Small intestine (tissue), 7 donors: ENCODE measurements at regions not wholly inside any gene's neighbourhood (a gene's known extent, or its start where the extent isn't known, plus 50 kb on each side); places are given as distances from the start of the nearest gene placed in this dataset.
A peak's percentile ranks its signal among the peaks of the same experiment; 100 is the strongest.

Experiments
- DNase-seq, 2 donors: peaks; one replicate each; pipeline versions ENCODE4 v3.0.0 to v3.0.0-alpha.2; 2013
- FAIRE-seq: peaks from 2 replicates; lab custom pipeline; 2012; peaks lifted over from hg19 to GRCh38; lab: Jason Lieb, UNC
- H3K27ac ChIP-seq, 3 donors: one replicate each; pipeline ENCODE4 v1.5.1; 2013; ENCODE audit warnings: low read length in 2 of 3, mild to moderate bottlenecking in 2 of 3, control low read depth in 1 of 3, inconsistent platforms in 1 of 3, low read depth in 1 of 3, moderate library complexity in 1 of 3
- H3K27me3 ChIP-seq, 3 donors: one replicate each; pipeline ENCODE4 v1.6.1; 2013; ENCODE audit warnings: low read length in 3 of 3, inconsistent platforms in 1 of 3; ENCODE audit not compliant: control insufficient read depth in 3 of 3, insufficient read depth in 3 of 3
- H3K36me3 ChIP-seq, 3 donors: one replicate each; pipeline ENCODE4 v1.6.1; 2013; ENCODE audit warnings: low read length in 3 of 3, inconsistent platforms in 1 of 3, low read depth in 1 of 3, mild to moderate bottlenecking in 1 of 3, moderate library complexity in 1 of 3; ENCODE audit not compliant: control insufficient read depth in 3 of 3, insufficient read depth in 2 of 3
- H3K4me1 ChIP-seq, 3 donors: one replicate each; pipeline ENCODE4 v1.6.1; 2013; ENCODE audit warnings: low read length in 2 of 3, inconsistent platforms in 1 of 3, low read depth in 1 of 3, mild to moderate bottlenecking in 1 of 3, moderate library complexity in 1 of 3; ENCODE audit not compliant: control insufficient read depth in 3 of 3, insufficient read depth in 2 of 3
- H3K4me3 ChIP-seq, 3 donors: one replicate each; pipeline ENCODE4 v1.5.1; 2013; ENCODE audit warnings: low read length in 3 of 3, control low read depth in 1 of 3, inconsistent platforms in 1 of 3, low read depth in 1 of 3, mild to moderate bottlenecking in 1 of 3, moderate library complexity in 1 of 3
- H3K9me3 ChIP-seq, 2 donors: one replicate each; pipeline ENCODE4 v1.6.1; 2013; ENCODE audit warnings: low read depth in 1 of 2, low read length in 1 of 2; ENCODE audit not compliant: control insufficient read depth in 2 of 2, insufficient read depth in 1 of 2
- WGBS, 3 donors: extraction: QIAGEN DNeasy Blood & Tissue Kit; methylation state at CpG; one replicate each; pipeline ENCODE4 v1.1.7; 2013; 5-methylcytosine and 5-hydroxymethylcytosine counted together
- donor health status: healthy with polysubstance abuse.
- donor health status: control.
- donor health status: control.
- donor health status: Bipolar disorder and iron deficiency.
- donor health status: healthy.

DNA sequence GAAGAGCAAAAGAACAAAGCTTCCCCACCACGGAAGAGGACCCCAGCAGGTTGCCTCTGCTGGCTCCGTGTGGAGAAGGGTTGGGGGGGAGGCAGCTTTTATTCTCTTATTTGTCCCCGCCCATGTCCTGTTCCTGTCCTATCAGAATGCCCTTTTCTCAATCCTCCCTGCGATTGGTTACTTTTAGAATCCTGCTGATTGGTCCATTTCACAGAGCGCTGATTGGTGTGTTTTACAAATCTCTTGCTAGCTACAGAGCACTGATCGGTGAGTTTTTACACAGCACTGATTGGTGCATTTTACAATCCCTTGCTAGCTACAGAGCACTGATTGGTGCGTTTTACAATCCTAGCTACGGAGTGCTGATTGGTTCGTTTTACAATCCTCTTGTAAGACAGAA lies 100.6 kb upstream of the KLF13 start:
- Histone ChIP-seq H3K9me3 (no peaks in the 10 kb centered on the region), H3K27ac (no peak overlapping the region), H3K36me3 (no peaks in the 10 kb centered on the region), H3K4me1 (peaks cover 3 to 19% (median 7%) of the 10 kb centered on the region in 3 donors), H3K4me3 (no peak overlapping the region), H3K27me3 (no peaks in the 10 kb centered on the region)
- DNase-seq (no peak), FAIRE-seq (no peak)
- WGBS, 3 donors: 94 to 98% (median 97%) methylated on average over 8 to 9 of the region's 9 CpGs

DNA sequence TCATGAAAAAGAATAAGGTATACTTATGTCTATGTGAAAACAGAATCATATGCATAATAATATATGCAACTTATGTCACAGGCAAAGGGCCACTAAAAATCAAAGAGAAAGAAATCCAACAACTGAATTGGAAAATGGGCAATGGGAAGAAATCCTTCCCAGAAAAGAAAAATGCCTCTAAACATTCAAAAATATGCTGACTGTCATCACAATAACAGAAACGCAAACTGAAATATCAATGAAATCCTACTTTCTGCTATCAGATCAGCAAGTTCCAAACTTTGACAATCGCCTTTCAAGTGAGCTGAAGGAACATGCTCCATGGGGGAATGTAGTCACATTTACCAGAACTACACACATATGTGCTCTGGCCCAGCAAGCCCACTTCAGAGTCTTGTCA lies 99.4 kb upstream of the KLF13 start:
- 69 to 81% (median 72%) methylated on average over 2 of the region's 2 CpGs for WGBS, 3 donors
- Histone ChIP-seq H3K4me3 (no peak overlapping the region), H3K36me3 (no peaks in the 10 kb centered on the region), H3K4me1 (peaks cover 3 to 13% (median 6%) of the 10 kb centered on the region in 3 donors), H3K27me3 (no peaks in the 10 kb centered on the region), H3K9me3 (no peaks in the 10 kb centered on the region), H3K27ac (no peak overlapping the region)
- FAIRE-seq (no peak), DNase-seq (no peak)

- FAIRE-seq (no peak), DNase-seq (no peak)
- WGBS, 3 donors: 67 to 80% (median 72%) methylated on average over 7 of the region's 7 CpGs
- no peak overlapping the region for H3K4me3 ChIP-seq
- no peak overlapping the region for H3K27ac ChIP-seq
- peaks cover 0 to 6% (median 3%) of the 10 kb centered on the region in 3 donors for H3K4me1 ChIP-seq
- H3K36me3 ChIP-seq: no peaks in the 10 kb centered on the region
- H3K27me3 ChIP-seq: no peaks in the 10 kb centered on the region
- no peaks in the 10 kb centered on the region for H3K9me3 ChIP-seq
Measured at GRCh38 chr15:31228011-31228484, 98.6 kb upstream of the KLF13 start.

DNA sequence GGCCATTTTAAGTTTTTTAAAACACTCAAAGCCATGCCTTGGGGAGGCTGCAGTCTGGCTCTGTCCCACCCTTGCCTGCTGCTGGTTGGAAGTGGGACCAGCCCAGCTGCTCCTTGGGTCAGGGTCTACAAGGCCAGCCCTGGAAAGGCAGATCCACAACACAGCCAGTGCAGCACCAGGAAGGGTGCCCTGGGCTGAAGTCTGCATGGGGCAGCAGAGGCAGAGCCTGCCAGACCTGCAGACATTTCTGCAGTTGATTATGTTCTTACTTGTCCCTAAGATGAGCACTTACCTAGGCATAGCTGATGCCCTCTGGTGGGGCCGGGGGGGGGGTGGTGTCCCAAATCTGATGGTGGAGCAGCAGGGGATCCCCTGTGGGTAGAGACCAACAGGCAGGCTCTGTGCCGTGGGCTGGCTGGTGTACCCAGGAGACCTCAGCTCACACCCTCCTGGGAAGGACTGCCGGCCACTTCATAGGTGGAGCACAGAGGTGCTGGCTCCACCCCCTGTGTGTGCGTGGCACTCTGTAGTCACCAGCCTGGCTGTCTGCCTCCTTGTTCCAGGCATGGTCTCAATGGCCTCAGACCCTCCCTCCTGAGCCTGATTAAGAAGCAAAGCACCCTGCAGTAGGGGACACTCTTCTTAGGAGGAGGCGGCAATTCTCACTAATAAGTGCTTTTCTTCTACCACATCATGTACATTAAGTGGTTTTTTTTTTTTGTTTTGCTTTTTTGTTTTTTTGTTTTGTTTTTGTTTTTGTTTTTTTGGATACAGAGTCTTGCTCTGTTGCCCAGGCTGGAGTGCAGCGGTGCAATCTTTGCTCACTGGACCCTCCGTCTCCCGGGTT lies 97.4 kb upstream of the KLF13 start:
- no peaks in the 10 kb centered on the region for H3K4me1 ChIP-seq
- FAIRE-seq: no peak
- DNase-seq: peak; percentile 70 to 79
- no peak overlapping the region for H3K4me3 ChIP-seq
- H3K27me3 ChIP-seq: no peaks in the 10 kb centered on the region
- WGBS, 3 donors: 43 to 66% (median 63%) methylated on average over 8 of the region's 8 CpGs
- H3K9me3 ChIP-seq: no peaks in the 10 kb centered on the region
- H3K27ac ChIP-seq: peak overlapping the region in 1 of 3 donors; percentile 69
- no peaks in the 10 kb centered on the region for H3K36me3 ChIP-seq

GRCh38 chr15:31230630-31231485 lies 95.8 kb upstream of the KLF13 start:
- FAIRE-seq (no peak), DNase-seq (no peak)
- Histone ChIP-seq H3K4me1 (peaks cover 0 to 5% (median 0%) of the 10 kb centered on the region in 3 donors), H3K4me3 (no peak overlapping the region), H3K27me3 (no peaks in the 10 kb centered on the region), H3K9me3 (no peaks in the 10 kb centered on the region), H3K27ac (no peak overlapping the region), H3K36me3 (no peaks in the 10 kb centered on the region)
- 85 to 89% (median 88%) methylated on average over 6 of the region's 6 CpGs for WGBS, 3 donors

GRCh38 chr15:31234815-31235214 lies 91.8 kb upstream of the KLF13 start:
- 75 to 86% (median 76%) methylated on average over 5 of the region's 5 CpGs for WGBS, 3 donors
- no peak overlapping the region for H3K27ac ChIP-seq
- no peaks in the 10 kb centered on the region for H3K36me3 ChIP-seq
- H3K27me3 ChIP-seq: no peaks in the 10 kb centered on the region
- DNase-seq (no peak), FAIRE-seq (no peak)
- no peak overlapping the region for H3K4me3 ChIP-seq
- H3K9me3 ChIP-seq: no peaks in the 10 kb centered on the region
- H3K4me1 ChIP-seq: peaks cover 0 to 21% (median 6%) of the 10 kb centered on the region in 3 donors

DNA sequence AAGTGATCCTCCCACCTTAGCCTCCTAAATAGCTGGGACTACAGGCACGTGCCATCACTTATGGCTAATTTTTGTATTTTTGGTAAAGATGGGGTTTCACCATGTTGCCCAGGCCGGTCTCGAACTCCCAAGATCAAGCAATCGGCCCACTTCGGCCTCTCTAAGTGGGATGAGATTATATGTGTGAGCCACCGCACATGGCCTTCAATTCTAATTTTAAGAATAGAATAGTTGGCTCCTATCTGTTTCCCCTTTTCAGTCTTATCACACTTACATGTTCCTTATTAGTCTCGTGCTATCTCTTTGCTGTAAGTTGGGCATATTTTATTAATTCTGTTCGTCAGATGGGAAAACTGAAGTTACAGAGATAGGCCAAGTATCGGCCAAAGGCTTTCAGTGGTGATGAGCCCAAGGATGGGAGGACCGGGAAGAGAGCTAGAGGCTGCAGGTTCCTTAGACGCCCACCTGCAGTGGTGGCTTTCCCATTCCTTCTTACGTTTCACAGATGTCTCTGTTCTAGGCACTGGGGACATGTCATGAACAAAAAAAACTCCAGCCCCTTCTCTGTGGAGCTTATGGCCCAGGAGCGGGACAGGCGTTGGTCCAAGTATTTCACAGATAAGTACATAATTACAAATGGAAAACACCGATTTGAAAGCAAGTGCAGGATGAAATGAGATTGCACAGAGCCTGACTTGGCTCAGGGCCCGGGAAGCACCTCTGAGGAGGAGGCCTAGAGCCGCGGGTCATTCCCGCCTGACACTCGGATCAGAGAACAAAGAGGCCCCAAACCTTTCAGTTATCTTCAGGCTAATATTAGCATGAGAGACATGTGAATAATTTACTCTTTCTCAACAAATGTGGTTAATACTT lies 91.1 kb upstream of the KLF13 start:
- Histone ChIP-seq H3K4me3 (no peak overlapping the region), H3K27me3 (no peaks in the 10 kb centered on the region), H3K27ac (peak overlapping the region in 2 of 3 donors; percentile 56 to 92), H3K36me3 (no peaks in the 10 kb centered on the region), H3K4me1 (peaks cover 0 to 21% (median 6%) of the 10 kb centered on the region in 3 donors), H3K9me3 (no peaks in the 10 kb centered on the region)
- FAIRE-seq (no peak), DNase-seq (peak; percentile 38 to 85)
- 46 to 67% (median 58%) methylated on average over 20 of the region's 20 CpGs for WGBS, 3 donors
